ENCODE measurements at regions not wholly inside any gene's neighbourhood (a gene's known extent, or its start where the extent isn't known, plus 50 kb on each side); places are given as distances from the start of the nearest gene placed in this dataset.

GRCh38 chr2:128457716-128458115 lies 139.0 kb upstream of the HS6ST1 start:
- H3K9ac ChIP-seq: no peak overlapping the region
- TF ChIP-seq Cebpa-rat (IDR thresholded peaks at IDR 0.05): no peak
- peaks cover 0 to 76% (median 22%) of the 10 kb centered on the region in 11 experiments; a peak in 13 of 22 replicates for H3K36me3 ChIP-seq
- H3K27ac ChIP-seq: no peak overlapping the region
- peaks cover 0 to 22% (median 15%) of the 10 kb centered on the region in 10 experiments; a peak in 12 of 20 replicates for H3K4me1 ChIP-seq
- H3K9me3 ChIP-seq (replicated peaks in 1 of 11): peaks cover 36 to 83% (median 56%) of the 10 kb centered on the region in 11 experiments
- no peaks in the 10 kb centered on the region for H3K27me3 ChIP-seq
- peaks cover 0 to 6% (median 0%) of the 10 kb centered on the region in 11 experiments; a peak in 2 of 22 replicates for H4K20me1 ChIP-seq
- H3K4me3 ChIP-seq: no peak overlapping the region
- peak overlapping the region in 3 of 11 experiments; percentile 7 to 26 (median 13); a peak in 2 of 22 replicates for H3K4me2 ChIP-seq

GRCh38 chr2:128458505-128458904 lies 139.8 kb upstream of the HS6ST1 start:
- TF ChIP-seq Cebpa-rat (IDR thresholded peaks at IDR 0.05): no peak
- Histone ChIP-seq H3K27me3 (no peaks in the 10 kb centered on the region), H3K27ac (no peak overlapping the region), H3K4me3 (no peak overlapping the region), H3K9me3 (replicated peaks in 1 of 11) (peaks cover 36 to 81% (median 56%) of the 10 kb centered on the region in 11 experiments), H3K9ac (no peak overlapping the region), H3K4me2 (peak overlapping the region in 6 of 11 experiments; percentile 7 to 38 (median 16); a peak in 8 of 22 replicates), H3K4me1 (peaks cover 0 to 22% (median 15%) of the 10 kb centered on the region in 10 experiments; a peak in 12 of 20 replicates), H4K20me1 (no peaks in the 10 kb centered on the region; a peak in 2 of 22 replicates), H3K36me3 (peaks cover 0 to 69% (median 22%) of the 10 kb centered on the region in 11 experiments; a peak in 13 of 22 replicates)

- no peaks in the 10 kb centered on the region for H4K20me1 ChIP-seq
- H3K4me2 ChIP-seq: no peak overlapping the region
- H3K4me3 ChIP-seq: no peak overlapping the region
- H3K9ac ChIP-seq: no peak overlapping the region
- H3K27me3 ChIP-seq: no peaks in the 10 kb centered on the region
- no peak overlapping the region for H3K27ac ChIP-seq
- no peak for TF ChIP-seq Cebpa-rat (IDR thresholded peaks at IDR 0.05)
- peaks cover 22 to 70% (median 53%) of the 10 kb centered on the region in 11 experiments; a peak in 20 of 22 replicates for H3K36me3 ChIP-seq
- peaks cover 78 to 92% (median 83%) of the 10 kb centered on the region in 11 experiments for H3K9me3 ChIP-seq (replicated peaks in 1 of 11)
- peaks cover 0 to 2% (median 0%) of the 10 kb centered on the region in 10 experiments; a peak in 3 of 20 replicates for H3K4me1 ChIP-seq
These were observed 145.8 kb upstream of the HS6ST1 start for GRCh38 chr2:128464456-128464855.

- H3K9me3 ChIP-seq (replicated peaks in 1 of 11): peaks cover 78 to 92% (median 83%) of the 10 kb centered on the region in 11 experiments
- no peaks in the 10 kb centered on the region for H3K27me3 ChIP-seq
- no peaks in the 10 kb centered on the region for H4K20me1 ChIP-seq
- no peaks in the 10 kb centered on the region for H3K4me1 ChIP-seq
- H3K9ac ChIP-seq: no peak overlapping the region
- H3K36me3 ChIP-seq: peaks cover 28 to 70% (median 58%) of the 10 kb centered on the region in 11 experiments; a peak in 21 of 22 replicates
- no peak overlapping the region for H3K4me2 ChIP-seq
- H3K4me3 ChIP-seq: 0 out of 20 replicates have a peak overlapping the region, but pooled peaks of 1 of the 10 experiments have one; percentile 11
- no peak for TF ChIP-seq Cebpa-rat (IDR thresholded peaks at IDR 0.05)
- no peak overlapping the region for H3K27ac ChIP-seq
These were observed 146.8 kb upstream of the HS6ST1 start for GRCh38 chr2:128465246-128466170.

- H3K9ac ChIP-seq: no peak overlapping the region
- no peak overlapping the region for H3K4me2 ChIP-seq
- H3K36me3 ChIP-seq: peaks cover 28 to 65% (median 58%) of the 10 kb centered on the region in 11 experiments; a peak in 21 of 22 replicates
- H4K20me1 ChIP-seq: no peaks in the 10 kb centered on the region
- no peaks in the 10 kb centered on the region for H3K4me1 ChIP-seq
- no peak overlapping the region for H3K27ac ChIP-seq
- peaks cover 77 to 92% (median 83%) of the 10 kb centered on the region in 11 experiments for H3K9me3 ChIP-seq (replicated peaks in 1 of 11)
- H3K4me3 ChIP-seq: peak overlapping the region in 3 of 10 experiments; percentile 23 to 31 (median 28); a peak in 1 of 20 replicates
- no peak for TF ChIP-seq Cebpa-rat (IDR thresholded peaks at IDR 0.05)
- H3K27me3 ChIP-seq: no peaks in the 10 kb centered on the region
These were observed 147.7 kb upstream of the HS6ST1 start for GRCh38 chr2:128466376-128466775.

- H4K20me1 ChIP-seq: no peaks in the 10 kb centered on the region
- no peak for TF ChIP-seq Cebpa-rat (IDR thresholded peaks at IDR 0.05)
- peaks cover 0 to 2% (median under 1%) of the 10 kb centered on the region in 10 experiments; a peak in 11 of 20 replicates for H3K4me1 ChIP-seq
- peak overlapping the region in 7 of 10 experiments; percentile 7 to 47 (median 23); a peak in 6 of 20 replicates for H3K4me3 ChIP-seq
- no peak overlapping the region for H3K27ac ChIP-seq
- H3K36me3 ChIP-seq: peaks cover 28 to 65% (median 57%) of the 10 kb centered on the region in 11 experiments; a peak in 21 of 22 replicates
- H3K4me2 ChIP-seq: no peak overlapping the region
- peaks cover 73 to 92% (median 83%) of the 10 kb centered on the region in 11 experiments for H3K9me3 ChIP-seq (replicated peaks in 1 of 11)
- H3K27me3 ChIP-seq: no peaks in the 10 kb centered on the region
- no peak overlapping the region for H3K9ac ChIP-seq
These were observed 148.1 kb upstream of the HS6ST1 start for GRCh38 chr2:128466776-128467175.

GRCh38 chr2:128467321-128467969 lies 148.8 kb upstream of the HS6ST1 start:
- Histone ChIP-seq H3K9me3 (replicated peaks in 1 of 11) (peaks cover 67 to 92% (median 82%) of the 10 kb centered on the region in 11 experiments), H3K4me1 (peaks cover 4 to 8% (median 7%) of the 10 kb centered on the region in 10 experiments), H3K9ac (no peak overlapping the region), H4K20me1 (no peaks in the 10 kb centered on the region), H3K36me3 (peaks cover 28 to 65% (median 56%) of the 10 kb centered on the region in 11 experiments; a peak in 21 of 22 replicates), H3K4me2 (no peak overlapping the region), H3K4me3 (peak overlapping the region in 7 of 10 experiments; percentile 7 to 47 (median 23); a peak in 9 of 20 replicates), H3K27me3 (no peaks in the 10 kb centered on the region), H3K27ac (no peak overlapping the region)
- no peak for TF ChIP-seq Cebpa-rat (IDR thresholded peaks at IDR 0.05)

- Histone ChIP-seq H3K9ac (no peak overlapping the region), H3K36me3 (peaks cover 28 to 65% (median 56%) of the 10 kb centered on the region in 11 experiments; a peak in 21 of 22 replicates), H3K4me2 (no peak overlapping the region), H3K4me1 (peaks cover 11 to 14% (median 12%) of the 10 kb centered on the region in 10 experiments), H3K4me3 (peak overlapping the region in 5 of 10 experiments; percentile 3 to 22 (median 7); a peak in 3 of 20 replicates), H3K27me3 (no peaks in the 10 kb centered on the region), H3K27ac (no peak overlapping the region), H4K20me1 (peaks cover 0 to under 1% (median 0%) of the 10 kb centered on the region in 11 experiments; a peak in 1 of 22 replicates), H3K9me3 (replicated peaks in 1 of 11) (peaks cover 65 to 86% (median 79%) of the 10 kb centered on the region in 11 experiments)
- no peak for TF ChIP-seq Cebpa-rat (IDR thresholded peaks at IDR 0.05)
These were observed 149.7 kb upstream of the HS6ST1 start for GRCh38 chr2:128468186-128468920.

Data from BLaER1 treated with 17β-estradiol and CSF1 and Interleukin-3, amounts not matched to agents 10 nM and 100 nM (cell line).